Trophoblast cell (in vitro differentiated cells and primary cell): ENCODE measurements at regions not wholly inside any gene's neighbourhood (a gene's known extent, or its start where the extent isn't known, plus 50 kb on each side); places are given as distances from the start of the nearest gene placed in this dataset.

Source experiments
- DNase-seq, 2 donors: peaks; one replicate each; pipeline ENCODE4 v3.0.0-alpha.2; 2016
- H2AFZ ChIP-seq: 2 replicates; pipeline ENCODE4 v1.6.1; 2013; ENCODE audit warnings: low read length, moderate library complexity, mild to moderate bottlenecking; ENCODE audit not compliant: insufficient read depth, poor library complexity
- H2AK5ac ChIP-seq: 2 replicates; pipeline ENCODE4 v1.6.1; 2013; ENCODE audit warnings: mild to moderate bottlenecking, low read length
- H2BK120ac ChIP-seq: 2 replicates; pipeline ENCODE4 v1.6.1; 2013; ENCODE audit warnings: low read length, mild to moderate bottlenecking, moderate library complexity; ENCODE audit not compliant: insufficient read depth, poor library complexity
- H2BK12ac ChIP-seq: 2 replicates; pipeline ENCODE4 v1.6.1; 2013; ENCODE audit warnings: mild to moderate bottlenecking, low read length, moderate library complexity
- H2BK5ac ChIP-seq: 2 replicates; pipeline ENCODE4 v1.6.1; 2013; ENCODE audit warnings: low read length, low read depth, moderate library complexity, mild to moderate bottlenecking; ENCODE audit not compliant: poor library complexity
- H3K14ac ChIP-seq: 2 replicates; pipeline ENCODE4 v1.6.1; 2013; ENCODE audit warnings: mild to moderate bottlenecking, low read length
- H3K18ac ChIP-seq: 2 replicates; pipeline ENCODE4 v1.6.1; 2013; ENCODE audit warnings: mild to moderate bottlenecking, low read length
- H3K23ac ChIP-seq: 2 replicates; pipeline ENCODE4 v1.6.1; 2013; ENCODE audit warnings: low read length
- H3K27ac ChIP-seq: 2 replicates; pipeline ENCODE4 v1.5.1; 2013; ENCODE audit warnings: low read depth, mild to moderate bottlenecking, inconsistent platforms, low read length, moderate library complexity
- H3K27me3 ChIP-seq: 2 replicates; pipeline ENCODE4 v1.6.1; 2013; ENCODE audit warnings: inconsistent platforms, mild to moderate bottlenecking, low read length, moderate library complexity; ENCODE audit not compliant: insufficient read depth
- H3K36me3 ChIP-seq, 2 experiments: 1 replicate in 1 of 2; 2 replicates in 1 of 2; pipeline ENCODE4 v1.6.1; 2013; ENCODE audit warnings: low read length in 2 of 2, mild to moderate bottlenecking in 2 of 2, moderate library complexity in 1 of 2; ENCODE audit not compliant: insufficient read depth in 2 of 2, control insufficient read depth in 1 of 2
- H3K4ac ChIP-seq: 2 replicates; pipeline ENCODE4 v1.6.1; 2013; ENCODE audit warnings: low read depth, mild to moderate bottlenecking, low read length, moderate library complexity
- H3K4me1 ChIP-seq, 2 experiments: 1 replicate in 1 of 2; 2 replicates in 1 of 2; pipeline ENCODE4 v1.6.1; 2013; ENCODE audit warnings: low read length in 2 of 2, mild to moderate bottlenecking in 2 of 2, moderate library complexity in 1 of 2; ENCODE audit not compliant: insufficient read depth in 2 of 2, control insufficient read depth in 1 of 2
- H3K4me2 ChIP-seq: 2 replicates; pipeline ENCODE4 v1.6.1; 2013; ENCODE audit warnings: inconsistent platforms, mild to moderate bottlenecking, low read length, moderate library complexity
- H3K4me3 ChIP-seq: 2 replicates; pipeline ENCODE4 v1.5.1; 2013; ENCODE audit warnings: mild to moderate bottlenecking, low read depth, low read length, inconsistent platforms
- H3K79me1 ChIP-seq: one replicate; pipeline ENCODE4 v1.6.1; 2013; ENCODE audit warnings: low read length
- H3K79me2 ChIP-seq: 2 replicates; pipeline ENCODE4 v1.6.1; 2013; ENCODE audit warnings: low read length, mild to moderate bottlenecking; ENCODE audit not compliant: control insufficient read depth, insufficient read depth, poor library complexity
- H3K9ac ChIP-seq: 2 replicates; pipeline ENCODE4 v1.6.1; 2013; ENCODE audit warnings: mild to moderate bottlenecking, low read length
- H3K9me3 ChIP-seq: 2 replicates; pipeline ENCODE4 v1.6.1; 2013; ENCODE audit warnings: low read depth, mild to moderate bottlenecking, control low read depth, inconsistent platforms, low read length; ENCODE audit not compliant: insufficient read depth
- H4K12ac ChIP-seq: 2 replicates; pipeline ENCODE4 v1.6.1; 2013; ENCODE audit warnings: low read depth, mild to moderate bottlenecking, low read length, moderate library complexity
- H4K8ac ChIP-seq: 2 replicates; pipeline ENCODE4 v1.6.1; 2013; ENCODE audit warnings: low read depth, mild to moderate bottlenecking, low read length, moderate library complexity
- H4K91ac ChIP-seq: one replicate; pipeline ENCODE4 v1.6.1; 2013; ENCODE audit warnings: low read depth, mild to moderate bottlenecking, low read length, moderate library complexity
- WGBS: extraction: QIAGEN DNeasy Blood & Tissue Kit; methylation state at CpG from one replicate; pipeline ENCODE4 v1.1.7; 2013; ENCODE audit warnings: missing lambda C conversion rate; ENCODE audit not compliant: insufficient read length, insufficient coverage; ENCODE audit errors: extremely low coverage; 5-methylcytosine and 5-hydroxymethylcytosine counted together

DNA sequence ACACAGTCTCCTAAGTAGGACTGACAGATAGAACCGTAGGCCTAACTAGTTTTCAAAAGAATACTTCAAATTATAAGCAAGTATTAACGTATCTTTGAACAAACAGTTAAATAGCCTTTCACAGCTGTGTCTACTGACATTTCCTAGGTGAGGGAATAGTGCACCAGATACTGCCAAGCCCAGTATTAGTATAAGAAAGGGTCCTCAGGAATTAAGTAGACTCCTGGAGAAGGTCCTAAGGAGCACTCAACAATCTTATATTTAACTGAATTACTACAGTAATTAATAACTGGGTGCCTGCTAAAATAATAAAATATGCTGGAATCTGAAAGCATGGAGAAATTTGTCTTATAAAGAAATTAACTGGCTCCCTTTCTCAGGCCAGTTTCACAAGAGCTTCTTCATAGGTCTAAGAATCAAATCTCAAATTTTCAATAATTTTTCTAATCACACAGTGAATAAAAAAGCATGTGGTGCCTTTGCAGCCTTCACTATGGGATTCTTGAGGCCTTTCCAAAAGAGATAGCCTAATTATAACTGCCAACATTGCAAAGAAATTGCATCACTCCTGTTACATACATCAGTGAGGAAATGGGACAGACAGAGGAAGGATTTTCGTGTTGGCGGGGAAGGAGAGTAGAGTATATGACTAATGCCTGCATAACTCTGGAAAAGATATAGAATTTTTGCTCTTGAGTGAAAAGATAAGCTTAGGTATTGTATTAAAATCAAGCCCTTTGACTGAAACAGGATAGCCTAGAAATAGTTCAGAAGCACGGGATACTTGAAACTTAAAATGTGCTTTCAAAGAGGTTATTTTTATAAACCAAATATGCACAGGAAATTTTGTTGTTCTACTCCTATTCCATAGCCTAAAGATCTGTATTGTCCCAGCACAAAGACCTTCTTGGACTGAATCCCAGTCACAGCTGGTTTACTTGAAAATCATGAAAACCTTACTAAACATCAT is 228.6 kb upstream of the STK17B start:
- H3K4me2 ChIP-seq: no peak overlapping the region
- H3K36me3 ChIP-seq: no peaks in the 10 kb centered on the region
- no peaks in the 10 kb centered on the region for H3K79me2 ChIP-seq
- no peak overlapping the region for H3K4me3 ChIP-seq
- H3K18ac ChIP-seq: no peak overlapping the region
- H3K14ac ChIP-seq: no peak overlapping the region
- H3K27me3 ChIP-seq: no peaks in the 10 kb centered on the region
- H2BK12ac ChIP-seq: no peak overlapping the region
- H2BK120ac ChIP-seq: no peak overlapping the region
- no peak overlapping the region for H4K8ac ChIP-seq
- H3K79me1 ChIP-seq: no peaks in the 10 kb centered on the region
- H4K12ac ChIP-seq: no peak overlapping the region
- H3K4me1 ChIP-seq: peaks cover 2% of the 10 kb centered on the region in 2 experiments
- H3K9me3 ChIP-seq: no peaks in the 10 kb centered on the region
- no peak overlapping the region for H3K4ac ChIP-seq
- no peak overlapping the region for H3K23ac ChIP-seq
- DNase-seq: peak; percentile 57 to 92
- H2BK5ac ChIP-seq: no peak overlapping the region
- H2AFZ ChIP-seq: no peak overlapping the region
- no peak overlapping the region for H2AK5ac ChIP-seq
- WGBS: no CpG with 5 or more reads among the region's 5 CpGs
- no peak overlapping the region for H4K91ac ChIP-seq
- peak overlapping the region; percentile 26 for H3K27ac ChIP-seq
- H3K9ac ChIP-seq: no peak overlapping the region

DNA sequence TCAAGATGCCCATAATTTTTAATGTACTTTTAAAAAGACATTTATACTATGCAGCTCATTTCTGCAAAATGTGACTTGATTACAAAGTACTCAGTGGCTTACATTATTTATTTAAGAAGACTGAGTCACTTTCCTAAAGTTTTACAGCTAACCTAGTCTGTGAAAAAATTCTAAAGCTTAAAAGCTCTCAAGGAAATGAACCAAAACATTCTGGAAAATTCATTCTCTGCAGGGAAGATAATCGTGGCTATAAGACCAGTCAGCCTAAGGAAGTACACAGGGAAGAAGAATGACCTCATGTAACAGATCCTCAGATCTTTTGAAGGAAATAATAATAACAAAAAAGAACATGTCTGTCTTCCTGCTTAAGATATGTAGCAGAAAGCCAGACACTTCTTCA is 232.1 kb upstream of the STK17B start:
- H3K79me2 ChIP-seq: no peaks in the 10 kb centered on the region
- H2AK5ac ChIP-seq: no peak overlapping the region
- no peaks in the 10 kb centered on the region for H3K36me3 ChIP-seq
- H2BK12ac ChIP-seq: no peak overlapping the region
- H3K27me3 ChIP-seq: no peaks in the 10 kb centered on the region
- no peak for DNase-seq
- H3K14ac ChIP-seq: no peak overlapping the region
- peaks cover 2% of the 10 kb centered on the region in 2 experiments for H3K4me1 ChIP-seq
- no peak overlapping the region for H3K4me3 ChIP-seq
- no peak overlapping the region for H3K23ac ChIP-seq
- no peak overlapping the region for H3K4me2 ChIP-seq
- no peak overlapping the region for H4K8ac ChIP-seq
- H3K4ac ChIP-seq: no peak overlapping the region
- no peak overlapping the region for H4K91ac ChIP-seq
- WGBS: no CpG with 5 or more reads among the region's 1 CpG
- H3K18ac ChIP-seq: no peak overlapping the region
- H3K79me1 ChIP-seq: no peaks in the 10 kb centered on the region
- H2BK5ac ChIP-seq: no peak overlapping the region
- H3K9me3 ChIP-seq: no peaks in the 10 kb centered on the region
- no peak overlapping the region for H2BK120ac ChIP-seq
- H3K9ac ChIP-seq: no peak overlapping the region
- H2AFZ ChIP-seq: no peak overlapping the region
- H3K27ac ChIP-seq: no peak overlapping the region
- no peak overlapping the region for H4K12ac ChIP-seq

- Histone ChIP-seq H3K18ac (no peak overlapping the region), H3K36me3 (no peaks in the 10 kb centered on the region), H2BK12ac (no peak overlapping the region), H3K27me3 (no peaks in the 10 kb centered on the region), H2BK120ac (no peak overlapping the region), H2AK5ac (no peak overlapping the region), H3K23ac (no peak overlapping the region), H3K4me3 (no peak overlapping the region), H3K4me2 (no peak overlapping the region), H3K14ac (no peak overlapping the region), H4K12ac (no peak overlapping the region), H3K9me3 (no peaks in the 10 kb centered on the region), H2AFZ (no peak overlapping the region), H3K4me1 (peaks cover under 1 to 2% of the 10 kb centered on the region in 2 experiments), H4K8ac (no peak overlapping the region), H3K79me1 (no peaks in the 10 kb centered on the region), H3K79me2 (no peaks in the 10 kb centered on the region), H3K4ac (no peak overlapping the region), H4K91ac (no peak overlapping the region), H3K9ac (no peak overlapping the region), H3K27ac (no peak overlapping the region), H2BK5ac (no peak overlapping the region)
- no peak for DNase-seq
Measured at GRCh38 chr2:196404276-196404675, 232.9 kb upstream of the STK17B start.

- H2BK12ac ChIP-seq: no peak overlapping the region
- no peak overlapping the region for H2AK5ac ChIP-seq
- H4K12ac ChIP-seq: no peak overlapping the region
- H3K4ac ChIP-seq: no peak overlapping the region
- H3K4me1 ChIP-seq: no peaks in the 10 kb centered on the region
- H3K36me3 ChIP-seq: no peaks in the 10 kb centered on the region
- H3K27ac ChIP-seq: no peak overlapping the region
- H3K79me2 ChIP-seq: no peaks in the 10 kb centered on the region
- no peak overlapping the region for H2AFZ ChIP-seq
- no peak overlapping the region for H3K18ac ChIP-seq
- H3K9me3 ChIP-seq: no peaks in the 10 kb centered on the region
- DNase-seq: no peak
- H3K4me3 ChIP-seq: no peak overlapping the region
- no peak overlapping the region for H3K9ac ChIP-seq
- WGBS: no CpG with 5 or more reads among the region's 1 CpG
- H2BK120ac ChIP-seq: no peak overlapping the region
- no peak overlapping the region for H4K91ac ChIP-seq
- no peak overlapping the region for H3K14ac ChIP-seq
- no peak overlapping the region for H2BK5ac ChIP-seq
- no peak overlapping the region for H4K8ac ChIP-seq
- no peak overlapping the region for H3K23ac ChIP-seq
- H3K79me1 ChIP-seq: no peaks in the 10 kb centered on the region
- H3K4me2 ChIP-seq: no peak overlapping the region
- no peaks in the 10 kb centered on the region for H3K27me3 ChIP-seq
Measured at GRCh38 chr2:196407675-196408264, 231.7 kb upstream of the CCDC150 start.
